Colonic mucosa (tissue), 4 donors: ENCODE measurements at regions not wholly inside any gene's neighbourhood (a gene's known extent, or its start where the extent isn't known, plus 50 kb on each side); places are given as distances from the start of the nearest gene placed in this dataset.

Source experiments
- DNase-seq: peaks from one replicate; pipeline ENCODE4 v3.0.0-alpha.2; 2020
- H3K27ac ChIP-seq: fragments of 200-600 bp; one replicate; pipeline ENCODE4 v1.8.0; 2021
- H3K27me3 ChIP-seq: fragments of 200-600 bp; one replicate; pipeline ENCODE4 v1.8.0; 2021
- H3K36me3 ChIP-seq: fragments of 200-600 bp; one replicate; pipeline ENCODE4 v1.8.0; 2021
- H3K4me1 ChIP-seq: fragments of 200-600 bp; one replicate; pipeline ENCODE4 v1.8.0; 2021; ENCODE audit warnings: mild to moderate bottlenecking
- H3K4me3 ChIP-seq: fragments of 200-600 bp; one replicate; pipeline ENCODE4 v1.8.0; 2021
- H3K9ac ChIP-seq, 2 donors: one replicate each; pipeline ENCODE4 v1.7.0; 2013; ENCODE audit warnings: control low read depth in 2 of 2, low read depth in 2 of 2, low read length in 2 of 2
- H3K9me3 ChIP-seq: fragments of 200-600 bp; one replicate; pipeline ENCODE4 v1.8.0; 2021
- CTCF ChIP-seq: fragments of 200-600 bp; IDR thresholded peaks from one replicate; pipeline ENCODE4 v1.8.0; 2022; ENCODE audit warnings: antibody characterized with exemption, mild to moderate bottlenecking
- intact Hi-C: fragments of 100-400 bp; cut with DNase I; formaldehyde crosslinking; loops from one replicate; pipeline ENCODE4 v1.14.1; 2022
- donor health status: healthy.
- donor health status: DM: no; HTN: no; CAD: no.
- donor health status: DM: no; HTN: no; CAD: no.

- intact Hi-C loops, result no loop called here
- Histone ChIP-seq H3K27me3 (no peaks in the 10 kb centered on the region), H3K9me3 (no peaks in the 10 kb centered on the region), H3K9ac (no peak overlapping the region), H3K36me3 (no peaks in the 10 kb centered on the region), H3K4me3 (no peak overlapping the region), H3K27ac (no peak overlapping the region), H3K4me1 (no peaks in the 10 kb centered on the region)
- no peak for TF ChIP-seq CTCF
- no peak for DNase-seq
Measured at GRCh38 chr4:14800977-14801376, 201.3 kb upstream of the CPEB2 start.

- H3K9me3 ChIP-seq, result no peaks in the 10 kb centered on the region
- H3K27ac ChIP-seq, result no peak overlapping the region
- TF ChIP-seq CTCF, result no peak
- no peaks in the 10 kb centered on the region for H3K4me1 ChIP-seq
- H3K4me3 ChIP-seq, result no peak overlapping the region
- H3K9ac ChIP-seq, result no peak overlapping the region
- H3K27me3 ChIP-seq, result no peaks in the 10 kb centered on the region
- DNase-seq, result no peak
- no peaks in the 10 kb centered on the region for H3K36me3 ChIP-seq
- intact Hi-C loops, result no loop called here
Measured at GRCh38 chr4:14802596-14802995, 199.7 kb upstream of the CPEB2 start.

GRCh38 chr4:14807856-14808255 is 194.4 kb upstream of the CPEB2 start:
- Histone ChIP-seq H3K4me3 (no peak overlapping the region), H3K27ac (no peak overlapping the region), H3K9me3 (no peaks in the 10 kb centered on the region), H3K9ac (no peak overlapping the region), H3K27me3 (no peaks in the 10 kb centered on the region), H3K36me3 (no peaks in the 10 kb centered on the region), H3K4me1 (no peaks in the 10 kb centered on the region)
- TF ChIP-seq CTCF, result no peak
- DNase-seq, result no peak
- intact Hi-C loops, result no loop called here

GRCh38 chr4:14809203-14809602 is 193.1 kb upstream of the CPEB2 start:
- Histone ChIP-seq H3K4me3 (no peak overlapping the region), H3K27me3 (no peaks in the 10 kb centered on the region), H3K9ac (no peak overlapping the region), H3K36me3 (no peaks in the 10 kb centered on the region), H3K4me1 (no peaks in the 10 kb centered on the region), H3K27ac (no peak overlapping the region), H3K9me3 (no peaks in the 10 kb centered on the region)
- TF ChIP-seq CTCF, result no peak
- DNase-seq, result no peak
- intact Hi-C loops, result no loop called here

- Histone ChIP-seq H3K4me1 (no peaks in the 10 kb centered on the region), H3K4me3 (no peak overlapping the region), H3K27me3 (no peaks in the 10 kb centered on the region), H3K9ac (no peak overlapping the region), H3K9me3 (no peaks in the 10 kb centered on the region), H3K36me3 (no peaks in the 10 kb centered on the region), H3K27ac (no peak overlapping the region)
- DNase-seq, result no peak
- intact Hi-C loops, result no loop called here
- no peak for TF ChIP-seq CTCF
Measured at GRCh38 chr4:14810121-14810520, 192.2 kb upstream of the CPEB2 start.

- TF ChIP-seq CTCF, result no peak
- Histone ChIP-seq H3K9ac (no peak overlapping the region), H3K9me3 (no peaks in the 10 kb centered on the region), H3K36me3 (no peaks in the 10 kb centered on the region), H3K4me3 (no peak overlapping the region), H3K27ac (no peak overlapping the region), H3K27me3 (no peaks in the 10 kb centered on the region), H3K4me1 (no peaks in the 10 kb centered on the region)
- DNase-seq, result no peak
- intact Hi-C loops, result no loop called here
Measured at GRCh38 chr4:14810568-14810967, 191.7 kb upstream of the CPEB2 start.
